Loucy (cell line): ENCODE measurements at regions not wholly inside any gene's neighbourhood (a gene's known extent, or its start where the extent isn't known, plus 50 kb on each side); places are given as distances from the start of the nearest gene placed in this dataset.

Experiments used
- H2AFZ ChIP-seq: fragments of 200-600 bp; sonication (generic); 2 replicates; pipeline ENCODE4 v1.6.0; 2016; ENCODE audit warnings: antibody characterized with exemption, mild to moderate bottlenecking, low read length, moderate library complexity
- H3F3A ChIP-seq: fragments of 200-600 bp; 2 replicates; pipeline ENCODE4 v1.6.0; 2016; ENCODE audit warnings: antibody characterized with exemption, low read depth, mild to moderate bottlenecking
- H3K27me3 ChIP-seq: fragments of 200-600 bp; sonication (generic); 2 replicates; pipeline ENCODE4 v1.6.1; 2014; ENCODE audit warnings: low read length, mild to moderate bottlenecking; ENCODE audit not compliant: insufficient read depth, poor library complexity, severe bottlenecking
- H3K36me3 ChIP-seq: fragments of 200-600 bp; sonication (generic); 2 replicates; pipeline ENCODE4 v1.6.1; 2016; ENCODE audit warnings: low read length; ENCODE audit not compliant: insufficient read depth
- H3K4me1 ChIP-seq: fragments of 200-600 bp; sonication (generic); 2 replicates; pipeline ENCODE4 v1.5.1; 2014; ENCODE audit warnings: low read length, mild to moderate bottlenecking; ENCODE audit not compliant: insufficient read depth, poor library complexity, severe bottlenecking
- H3K4me2 ChIP-seq: fragments of 200-600 bp; sonication (generic); 2 replicates; pipeline ENCODE4 v1.6.0; 2014; ENCODE audit warnings: antibody characterized with exemption, low read length, low read depth, mild to moderate bottlenecking; ENCODE audit not compliant: poor library complexity, severe bottlenecking
- H3K4me3 ChIP-seq: fragments of 200-600 bp; sonication (generic); 2 replicates; pipeline ENCODE4 v1.5.1; 2014; ENCODE audit warnings: low read length, mild to moderate bottlenecking, mixed read lengths; ENCODE audit not compliant: poor library complexity, severe bottlenecking
- H3K79me2 ChIP-seq: fragments of 200-600 bp; sonication (generic); 2 replicates; pipeline ENCODE4 v1.6.1; 2014; ENCODE audit warnings: low read length; ENCODE audit not compliant: insufficient read depth
- H3K9ac ChIP-seq: fragments of 200-600 bp; sonication (generic); 2 replicates; pipeline ENCODE4 v1.6.0; 2014; ENCODE audit warnings: mild to moderate bottlenecking, low read depth, low read length, moderate library complexity; ENCODE audit not compliant: poor library complexity, severe bottlenecking
- H3K9me2 ChIP-seq: fragments of 200-600 bp; sonication (generic); replicated peaks from 2 replicates; pipeline ENCODE4 v1.6.1; 2016; ENCODE audit warnings: low read depth, low read length, mixed read lengths
- H3K9me3 ChIP-seq: fragments of 200-600 bp; sonication (generic); 2 replicates; pipeline ENCODE4 v1.6.1; 2014; ENCODE audit warnings: mild to moderate bottlenecking, antibody characterized with exemption, low read length, low read depth; ENCODE audit not compliant: insufficient read depth
- H4K20me1 ChIP-seq: fragments of 200-600 bp; sonication (generic); 2 replicates; pipeline ENCODE4 v1.6.0; 2014; ENCODE audit warnings: antibody characterized with exemption, low read length, mild to moderate bottlenecking; ENCODE audit not compliant: insufficient read depth, poor library complexity, severe bottlenecking
- EZH2phosphoT487 ChIP-seq: fragments of 200-600 bp; IDR thresholded peaks from 2 replicates; pipeline ENCODE4 v1.6.1; 2018; ENCODE audit warnings: antibody characterized with exemption, mild to moderate bottlenecking, moderate library complexity, borderline replicate concordance
- TF ChIP-seq, protein P1 (sequence below): fragments of 200-600 bp; sonication (generic); conservative IDR thresholded peaks from 2 replicates; pipeline ENCODE4 v1.5.1; 2014; ENCODE audit warnings: mild to moderate bottlenecking, antibody characterized with exemption, low read length

GRCh38 chr3:81851176-81851575 is 89.7 kb upstream of the GBE1 start:
- TF ChIP-seq, protein P1, sequence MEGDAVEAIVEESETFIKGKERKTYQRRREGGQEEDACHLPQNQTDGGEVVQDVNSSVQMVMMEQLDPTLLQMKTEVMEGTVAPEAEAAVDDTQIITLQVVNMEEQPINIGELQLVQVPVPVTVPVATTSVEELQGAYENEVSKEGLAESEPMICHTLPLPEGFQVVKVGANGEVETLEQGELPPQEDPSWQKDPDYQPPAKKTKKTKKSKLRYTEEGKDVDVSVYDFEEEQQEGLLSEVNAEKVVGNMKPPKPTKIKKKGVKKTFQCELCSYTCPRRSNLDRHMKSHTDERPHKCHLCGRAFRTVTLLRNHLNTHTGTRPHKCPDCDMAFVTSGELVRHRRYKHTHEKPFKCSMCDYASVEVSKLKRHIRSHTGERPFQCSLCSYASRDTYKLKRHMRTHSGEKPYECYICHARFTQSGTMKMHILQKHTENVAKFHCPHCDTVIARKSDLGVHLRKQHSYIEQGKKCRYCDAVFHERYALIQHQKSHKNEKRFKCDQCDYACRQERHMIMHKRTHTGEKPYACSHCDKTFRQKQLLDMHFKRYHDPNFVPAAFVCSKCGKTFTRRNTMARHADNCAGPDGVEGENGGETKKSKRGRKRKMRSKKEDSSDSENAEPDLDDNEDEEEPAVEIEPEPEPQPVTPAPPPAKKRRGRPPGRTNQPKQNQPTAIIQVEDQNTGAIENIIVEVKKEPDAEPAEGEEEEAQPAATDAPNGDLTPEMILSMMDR = no peak
- no peak for TF ChIP-seq EZH2phosphoT487
- Histone ChIP-seq H2AFZ (no peak overlapping the region), H3K9me2 (no peaks in the 10 kb centered on the region), H3F3A (no peaks in the 10 kb centered on the region), H4K20me1 (no peaks in the 10 kb centered on the region), H3K4me3 (no peak overlapping the region), H3K9ac (no peak overlapping the region), H3K4me2 (no peak overlapping the region), H3K36me3 (no peaks in the 10 kb centered on the region), H3K9me3 (no peaks in the 10 kb centered on the region), H3K27me3 (no peaks in the 10 kb centered on the region), H3K79me2 (no peaks in the 10 kb centered on the region), H3K4me1 (no peaks in the 10 kb centered on the region)

DNA sequence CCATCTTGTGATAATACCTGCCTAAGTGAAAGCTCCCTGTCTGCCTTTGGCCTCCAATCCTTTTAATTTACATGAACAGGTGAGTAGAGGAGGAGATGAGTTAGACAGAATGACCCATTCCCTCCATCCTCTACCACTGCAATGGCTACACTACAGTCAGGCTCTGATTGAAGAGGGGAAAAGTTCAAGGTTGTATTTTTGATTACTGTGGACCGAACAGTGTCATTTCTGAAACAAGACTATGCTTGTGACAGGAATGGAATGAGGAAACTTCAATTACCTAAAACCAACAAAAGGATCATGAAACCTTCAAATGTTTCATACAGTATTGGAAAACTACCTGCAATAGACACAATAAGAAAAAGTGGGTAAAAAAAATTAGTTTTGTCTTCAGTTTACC is 85.5 kb upstream of the GBE1 start:
- no peak overlapping the region for H3K9ac ChIP-seq
- no peaks in the 10 kb centered on the region for H3K27me3 ChIP-seq
- H3K9me2 ChIP-seq = no peaks in the 10 kb centered on the region
- no peak overlapping the region for H3K4me3 ChIP-seq
- H4K20me1 ChIP-seq = no peaks in the 10 kb centered on the region
- peaks cover under 1% of the 10 kb centered on the region for H3K4me1 ChIP-seq
- 0 out of 2 replicates have a peak overlapping the region, but pooled peaks have one; percentile 38 for H2AFZ ChIP-seq
- no peaks in the 10 kb centered on the region for H3K9me3 ChIP-seq
- no peak overlapping the region for H3K4me2 ChIP-seq
- TF ChIP-seq, protein P1 = no peak
- TF ChIP-seq EZH2phosphoT487 = no peak
- H3K79me2 ChIP-seq = no peaks in the 10 kb centered on the region
- H3F3A ChIP-seq = no peaks in the 10 kb centered on the region
- no peaks in the 10 kb centered on the region for H3K36me3 ChIP-seq

- Histone ChIP-seq H4K20me1 (no peaks in the 10 kb centered on the region), H2AFZ (0 out of 2 replicates have a peak overlapping the region, but pooled peaks have one; percentile 7), H3K4me1 (peaks cover 48% of the 10 kb centered on the region), H3K36me3 (no peaks in the 10 kb centered on the region), H3K4me3 (peak overlapping the region; percentile 7), H3K9ac (no peak overlapping the region), H3K4me2 (peak overlapping the region; percentile 36), H3F3A (no peaks in the 10 kb centered on the region), H3K9me3 (no peaks in the 10 kb centered on the region), H3K79me2 (no peaks in the 10 kb centered on the region), H3K9me2 (no peaks in the 10 kb centered on the region), H3K27me3 (no peaks in the 10 kb centered on the region)
- no peak for TF ChIP-seq EZH2phosphoT487
- TF ChIP-seq, protein P1 = no peak
Measured at GRCh38 chr3:81841540-81841939, 80.1 kb upstream of the GBE1 start.
